H54 (cell line): ENCODE measurements at regions not wholly inside any gene's neighbourhood (a gene's known extent, or its start where the extent isn't known, plus 50 kb on each side); places are given as distances from the start of the nearest gene placed in this dataset.
"Not testable (repeated sequence)": the region's sequence is repeated elsewhere in the genome, so short reads cannot be mapped to it uniquely, and the experiment has no call there.

Source experiments
- DNase-seq: peaks from one replicate; pipeline ENCODE4 v3.0.0; 2011; ENCODE audit warnings: low spot score, mixed read lengths; ENCODE audit not compliant: insufficient read length
- FAIRE-seq: peaks from 3 replicates; lab custom pipeline; 2011; peaks lifted over from hg19 to GRCh38; lab: Jason Lieb, UNC
- POLR2A ChIP-seq: IDR thresholded peaks from 2 replicates; pipeline ENCODE4 v1.6.1; 2011; ENCODE audit warnings: low read depth, mild to moderate bottlenecking, low read length

DNA sequence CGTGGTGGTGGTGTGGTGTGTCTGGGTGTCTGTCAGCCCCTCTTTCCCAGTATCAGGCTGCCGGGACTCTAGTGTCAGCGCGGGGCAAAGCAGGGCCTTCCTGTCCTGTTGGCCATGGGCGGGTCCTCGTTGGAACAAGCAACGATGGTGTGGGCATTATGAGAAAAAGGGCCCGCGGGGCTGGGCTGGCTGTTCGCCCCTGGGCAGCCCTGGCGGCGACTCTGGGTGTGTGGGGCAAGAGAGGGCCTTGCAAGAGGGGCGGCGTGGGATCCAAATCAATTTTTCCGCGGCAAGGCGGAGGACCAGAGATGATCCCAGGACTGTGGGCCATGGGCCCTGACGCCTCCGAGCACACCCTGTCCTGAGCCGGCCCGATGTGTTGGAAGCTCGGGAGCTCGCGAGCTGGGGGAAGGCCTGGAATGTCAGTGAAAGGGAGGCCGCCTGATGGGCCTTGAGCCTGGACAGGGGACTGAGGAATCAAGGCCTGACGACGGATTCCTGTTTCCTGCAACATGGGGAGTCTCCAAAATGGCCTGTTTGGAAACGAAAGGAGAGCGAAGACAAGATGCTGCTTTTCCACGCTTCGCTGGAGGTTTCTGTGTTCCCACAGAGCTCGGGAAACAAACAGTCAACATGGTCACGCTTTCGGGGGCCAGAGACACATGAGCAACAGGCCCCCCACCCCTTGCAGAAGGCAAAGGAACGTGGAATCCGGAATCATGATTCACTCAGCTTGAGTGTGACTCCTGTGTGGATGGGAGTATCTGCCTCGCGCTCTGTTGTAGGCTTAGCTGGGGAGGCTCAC, 364.7 kb upstream of the DEFB115 start:
- DNase-seq (no peak), FAIRE-seq (no peak)
- no peak for TF ChIP-seq POLR2A

DNA sequence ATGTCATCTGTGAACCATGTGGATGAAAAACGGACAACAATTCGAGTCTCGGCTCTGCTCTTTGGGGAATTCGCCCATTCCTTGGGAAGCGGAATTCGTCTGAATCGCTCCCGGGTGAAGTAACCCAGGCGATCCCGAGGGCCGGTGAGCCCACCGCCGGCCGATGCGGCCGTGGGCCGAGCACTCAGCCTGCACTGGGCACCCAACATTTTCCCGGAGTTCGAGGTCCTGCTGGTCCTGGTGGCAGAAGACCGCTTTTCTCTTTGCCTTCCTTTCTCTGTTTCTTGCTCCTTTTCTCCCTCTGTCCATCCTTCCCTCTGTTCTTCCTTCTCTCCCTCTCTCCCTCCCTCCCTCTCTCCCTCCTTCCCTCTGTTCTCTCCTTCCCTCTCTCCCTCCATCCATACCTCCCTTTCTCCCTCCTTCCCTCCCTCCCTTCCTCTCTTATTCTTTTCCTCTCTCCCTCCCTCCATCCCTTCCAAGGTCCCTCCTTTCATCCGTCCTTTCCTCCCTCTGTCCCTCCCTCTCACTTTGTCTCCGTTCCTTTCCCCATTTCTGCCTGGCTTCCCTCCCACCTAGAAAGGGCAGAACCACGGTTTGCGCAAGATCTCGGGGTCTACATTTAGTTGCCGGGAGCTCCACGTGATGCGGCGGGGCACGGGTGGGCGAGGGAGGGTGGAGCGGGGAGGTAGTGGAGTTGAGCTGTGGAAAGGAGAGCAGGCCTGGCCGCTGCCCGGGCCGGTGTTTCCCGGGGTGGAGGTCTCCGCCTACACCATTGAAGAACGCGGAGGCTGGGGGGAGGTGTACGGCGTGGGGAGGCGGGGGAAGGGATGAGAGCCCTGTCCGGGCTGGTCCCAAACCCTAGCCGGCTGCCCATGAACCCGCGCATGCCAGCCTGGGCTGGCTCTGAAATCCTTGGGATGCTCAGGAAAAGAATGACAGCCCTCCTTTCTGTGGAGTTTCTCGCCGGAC, 363.8 kb upstream of the DEFB115 start:
- FAIRE-seq, DNase-seq: not testable (repeated sequence)

- DNase-seq, FAIRE-seq: not testable (repeated sequence)
Observed at GRCh38 chr20:30894707-30895353, 362.6 kb upstream of the DEFB115 start.

DNA sequence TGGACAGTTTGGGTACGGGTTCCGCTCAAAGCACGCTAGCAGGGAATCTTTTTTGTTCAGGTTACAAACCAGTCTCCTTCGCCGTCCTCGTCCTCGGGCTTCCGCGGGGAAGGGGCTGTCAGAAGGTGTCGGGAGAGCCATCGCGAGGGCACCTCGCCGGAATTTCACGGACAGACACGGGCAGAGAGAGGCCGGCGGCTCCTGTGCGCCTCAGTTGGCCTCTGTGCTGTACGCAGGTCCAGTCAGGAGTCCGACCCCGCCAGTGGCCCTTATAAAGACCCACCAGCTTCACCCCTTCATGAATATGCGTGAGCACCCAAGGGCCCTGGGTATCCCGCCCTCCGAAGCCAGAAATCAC, 362.1 kb upstream of the DEFB115 start:
- DNase-seq, FAIRE-seq: not testable (repeated sequence)

GRCh38 chr20:30899370-30900079, 357.9 kb upstream of the DEFB115 start:
- DNase-seq, FAIRE-seq: not testable (repeated sequence)

DNA sequence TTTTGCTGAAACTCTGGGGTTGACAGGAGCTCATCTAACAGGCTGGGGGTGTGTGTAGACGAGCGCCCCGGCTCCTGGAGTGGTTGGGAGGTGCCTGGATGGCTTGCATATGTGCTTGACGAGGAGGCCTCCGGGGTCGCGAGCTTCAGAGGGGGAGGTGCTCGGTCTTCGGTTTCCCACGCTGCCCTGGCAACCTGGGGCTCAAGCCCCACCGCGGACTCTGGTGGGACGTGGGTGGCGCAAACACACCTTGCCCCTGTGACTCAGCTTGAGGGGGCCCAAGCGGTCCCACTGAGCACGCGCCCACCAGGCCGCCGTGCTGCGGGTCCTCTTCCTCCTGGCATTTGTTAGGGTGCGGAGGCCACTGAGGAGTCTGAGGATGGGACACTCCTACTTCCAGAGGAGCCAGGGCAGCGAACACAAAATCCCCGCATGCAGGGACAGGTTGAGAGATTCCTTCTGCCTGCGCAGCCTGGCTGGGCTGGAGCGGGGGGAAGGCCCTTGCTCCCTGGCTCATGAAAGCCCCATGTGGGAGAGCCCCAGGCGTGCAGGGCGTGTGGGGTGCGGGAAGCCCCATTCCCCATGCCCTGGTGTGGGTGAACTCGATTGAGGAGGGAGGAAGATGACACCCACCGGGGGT, 357.3 kb upstream of the DEFB115 start:
- not testable (repeated sequence) for FAIRE-seq, DNase-seq

- not testable (repeated sequence) for DNase-seq, FAIRE-seq
Observed at GRCh38 chr20:30905231-30905630, 352.2 kb upstream of the DEFB115 start.

DNA sequence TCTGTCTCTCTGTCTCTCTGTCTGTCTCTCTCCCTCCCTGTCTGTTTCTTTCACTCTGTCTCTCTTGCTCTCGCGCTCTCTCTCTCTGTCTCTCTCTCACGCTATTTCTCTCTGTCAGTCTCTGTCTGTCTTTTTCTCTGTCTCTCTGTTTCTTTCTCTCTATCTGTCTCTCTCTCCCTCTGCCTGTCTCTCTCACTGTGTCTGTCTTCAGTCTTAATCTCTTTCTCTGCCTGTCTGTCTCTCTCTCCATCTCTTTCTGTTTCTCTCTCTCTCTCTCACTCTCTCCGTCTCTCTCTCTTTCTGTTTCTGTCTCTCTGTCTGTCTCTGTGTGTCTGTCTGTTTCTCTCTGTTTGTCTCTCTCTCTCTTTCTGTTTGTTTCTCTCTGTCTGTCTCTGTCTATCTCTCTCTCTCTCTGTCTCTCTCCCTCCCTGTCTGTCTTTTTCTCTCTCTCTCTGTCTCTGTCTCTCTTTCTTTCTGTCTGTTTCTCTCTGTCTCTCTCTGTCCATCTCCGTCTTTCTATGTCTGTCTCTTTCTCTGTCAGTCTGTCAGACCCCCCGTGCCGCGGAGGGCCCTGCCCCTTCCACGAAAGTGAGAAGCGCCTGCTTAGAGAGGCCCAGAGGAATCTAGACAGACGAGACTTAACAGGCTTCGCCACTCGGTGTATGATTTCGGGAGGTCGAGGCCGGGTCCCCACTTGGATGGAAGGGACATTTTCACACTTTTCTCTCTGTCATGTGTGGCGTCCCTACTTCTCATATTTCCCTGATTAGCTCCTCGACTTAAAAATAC, 346.3 kb upstream of the DEFB115 start:
- DNase-seq (no peak), FAIRE-seq (no peak)
- TF ChIP-seq POLR2A = no peak

DNA sequence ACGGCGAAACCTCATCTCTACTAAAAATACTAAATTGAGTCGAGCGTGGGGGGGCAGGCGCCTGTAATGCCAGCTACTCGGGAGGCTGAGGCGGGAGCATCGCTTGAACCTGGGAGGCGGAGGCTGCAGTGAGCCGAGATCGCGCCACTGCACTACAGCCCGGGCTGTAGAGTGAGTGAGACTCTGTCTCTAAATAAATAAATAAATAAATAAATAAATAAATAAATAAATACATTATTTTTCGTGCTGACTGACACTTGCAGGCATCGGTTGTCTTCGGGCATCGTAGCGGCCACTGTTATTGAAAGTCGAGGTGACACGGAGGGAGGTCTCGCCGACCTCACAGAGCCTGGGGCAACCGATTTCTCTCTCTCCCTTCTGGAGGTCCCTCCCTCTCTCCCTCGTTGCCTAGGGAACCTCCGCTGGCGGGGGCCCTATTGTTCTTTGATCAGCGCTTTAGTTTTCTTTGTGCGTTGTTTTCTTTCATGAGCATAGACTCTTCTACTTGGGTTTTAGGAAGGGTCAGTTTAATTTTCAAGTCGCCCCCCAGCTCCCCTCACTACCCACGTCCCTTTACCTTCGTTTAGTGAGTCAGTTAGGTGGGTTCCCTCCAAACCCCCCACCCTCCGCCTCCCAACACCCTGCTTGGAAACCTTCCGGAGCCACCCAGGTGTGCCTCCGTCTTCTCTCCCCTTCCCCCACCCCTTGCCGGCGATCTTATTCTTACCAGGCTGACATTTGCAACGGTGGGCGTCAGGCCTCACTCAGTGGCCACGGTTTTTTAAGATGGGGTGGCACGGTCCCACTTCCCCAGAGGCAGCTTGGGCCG, 345.4 kb upstream of the DEFB115 start:
- DNase-seq, FAIRE-seq: not testable (repeated sequence)

GRCh38 chr20:30912661-30913026, 344.8 kb upstream of the DEFB115 start:
- not testable (repeated sequence) for FAIRE-seq, DNase-seq

DNA sequence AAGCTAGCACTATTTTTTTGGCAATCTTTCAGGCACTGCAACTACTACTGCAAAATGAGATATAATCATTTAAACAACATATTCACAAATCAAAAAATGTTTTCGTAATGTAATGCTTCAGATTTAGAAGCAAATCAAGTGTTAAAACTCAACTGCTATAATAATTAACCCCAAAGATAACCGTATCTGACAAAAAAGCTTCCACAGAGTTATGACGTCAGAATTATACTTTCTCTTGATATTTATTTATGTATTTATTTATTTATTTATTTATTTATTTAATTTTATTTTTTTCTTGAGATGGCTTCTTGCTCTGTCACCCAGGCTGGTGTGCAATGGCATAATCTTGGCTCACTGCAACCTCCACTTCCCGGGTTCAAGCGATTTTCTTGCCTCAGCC, 341.1 kb upstream of the DEFB115 start:
- DNase-seq, FAIRE-seq: not testable (repeated sequence)
